Nephron (organoid): ENCODE measurements at regions not wholly inside any gene's neighbourhood (a gene's known extent, or its start where the extent isn't known, plus 50 kb on each side); places are given as distances from the start of the nearest gene placed in this dataset.

ENCODE experiments used
- H3K27ac Mint-ChIP-seq, 3 experiments: 2 replicates each; pipeline ENCODE4 v1.8.0; 2020; ENCODE audit warnings: mixed read lengths in 3 of 3, mild to moderate bottlenecking in 2 of 3, moderate library complexity in 1 of 3
- H3K27me3 Mint-ChIP-seq: 2 replicates; pipeline ENCODE4 v1.8.0; 2021; ENCODE audit warnings: low read depth, mild to moderate bottlenecking, moderate library complexity, mixed read lengths
- H3K36me3 Mint-ChIP-seq: 2 replicates; pipeline ENCODE4 v1.8.0; 2020; ENCODE audit warnings: low read depth, mixed read lengths
- H3K4me1 Mint-ChIP-seq: 2 replicates; pipeline ENCODE4 v1.8.0; 2020; ENCODE audit warnings: mixed read lengths
- H3K4me3 Mint-ChIP-seq, 3 experiments: 2 replicates each; pipeline ENCODE4 v1.8.0; 2020; ENCODE audit warnings: mild to moderate bottlenecking in 3 of 3, mixed read lengths in 3 of 3, moderate library complexity in 2 of 3
- H3K9me3 Mint-ChIP-seq: 2 replicates; pipeline ENCODE4 v1.8.0; 2020; ENCODE audit warnings: mixed read lengths
- CTCF ChIP-seq, 3 experiments: fragments of 200-600 bp; sonication (generic); IDR thresholded peaks; one replicate each; pipeline ENCODE4 v1.5.0; 2021; ENCODE audit warnings: antibody characterized with exemption in 3 of 3; ENCODE audit not compliant: unreplicated experiment in 3 of 3

GRCh38 chr1:239483391-239483790 lies 97.0 kb downstream of the CHRM3 start:
- Mint-ChIP-seq H3K9me3 (peaks cover 24% of the 10 kb centered on the region), H3K27me3 (peaks cover 3% of the 10 kb centered on the region)
- no peak for TF ChIP-seq CTCF (IDR thresholded peaks at IDR 0.05; ENCODE audit: unreplicated experiment in 3 of 3)

GRCh38 chr1:239493811-239494414 lies 107.5 kb downstream of the CHRM3 start:
- no peaks in the 10 kb centered on the region for H3K36me3 Mint-ChIP-seq
- no peak for TF ChIP-seq CTCF (IDR thresholded peaks at IDR 0.05; ENCODE audit: unreplicated experiment in 3 of 3)
- H3K4me1 Mint-ChIP-seq = no peaks in the 10 kb centered on the region
- no peak overlapping the region for H3K27ac Mint-ChIP-seq
- peaks cover 9% of the 10 kb centered on the region for H3K9me3 Mint-ChIP-seq
- H3K4me3 Mint-ChIP-seq = no peak overlapping the region
- H3K27me3 Mint-ChIP-seq = no peaks in the 10 kb centered on the region

More at GRCh38 chr1:239483391-239483790, 97.0 kb downstream of the CHRM3 start:
- Mint-ChIP-seq H3K4me1 (no peaks in the 10 kb centered on the region), H3K4me3 (no peak overlapping the region), H3K36me3 (peaks cover 3% of the 10 kb centered on the region), H3K27ac (no peak overlapping the region)

- H3K9me3 Mint-ChIP-seq = peaks cover 43% of the 10 kb centered on the region
- no peak overlapping the region for H3K4me3 Mint-ChIP-seq
- no peaks in the 10 kb centered on the region for H3K27me3 Mint-ChIP-seq
- no peaks in the 10 kb centered on the region for H3K4me1 Mint-ChIP-seq
- no peak for TF ChIP-seq CTCF (IDR thresholded peaks at IDR 0.05; ENCODE audit: unreplicated experiment in 3 of 3)
- H3K36me3 Mint-ChIP-seq = no peaks in the 10 kb centered on the region
- no peak overlapping the region for H3K27ac Mint-ChIP-seq
Measured at GRCh38 chr1:239505094-239505493, 118.7 kb downstream of the CHRM3 start.

- H3K27ac Mint-ChIP-seq = no peak overlapping the region
- no peak for TF ChIP-seq CTCF (IDR thresholded peaks at IDR 0.05; ENCODE audit: unreplicated experiment in 3 of 3)
- H3K9me3 Mint-ChIP-seq = peaks cover 32% of the 10 kb centered on the region
- no peak overlapping the region for H3K4me3 Mint-ChIP-seq
- no peaks in the 10 kb centered on the region for H3K36me3 Mint-ChIP-seq
- H3K4me1 Mint-ChIP-seq = peaks cover 6% of the 10 kb centered on the region
- no peaks in the 10 kb centered on the region for H3K27me3 Mint-ChIP-seq
Measured at GRCh38 chr1:239507826-239508225, 121.5 kb downstream of the CHRM3 start.

- no peak overlapping the region for H3K4me3 Mint-ChIP-seq
- no peaks in the 10 kb centered on the region for H3K36me3 Mint-ChIP-seq
- H3K9me3 Mint-ChIP-seq = peaks cover 8% of the 10 kb centered on the region
- peaks cover 15% of the 10 kb centered on the region for H3K4me1 Mint-ChIP-seq
- peak overlapping the region in 1 of 3 experiments; percentile 56 for H3K27ac Mint-ChIP-seq
- H3K27me3 Mint-ChIP-seq = no peaks in the 10 kb centered on the region
- TF ChIP-seq CTCF (IDR thresholded peaks at IDR 0.05; ENCODE audit: unreplicated experiment in 3 of 3) = no peak
Measured at GRCh38 chr1:239511875-239512274, 125.5 kb downstream of the CHRM3 start.

GRCh38 chr1:239516579-239516978 lies 130.2 kb downstream of the CHRM3 start:
- Mint-ChIP-seq H3K9me3 (peaks cover 6% of the 10 kb centered on the region), H3K27ac (no peak overlapping the region), H3K36me3 (no peaks in the 10 kb centered on the region), H3K4me1 (peaks cover 15% of the 10 kb centered on the region), H3K4me3 (no peak overlapping the region), H3K27me3 (no peaks in the 10 kb centered on the region)
- TF ChIP-seq CTCF (IDR thresholded peaks at IDR 0.05; ENCODE audit: unreplicated experiment in 3 of 3) = no peak
